Brain microvascular endothelial cell (primary cell): ENCODE measurements at regions not wholly inside any gene's neighbourhood (a gene's known extent, or its start where the extent isn't known, plus 50 kb on each side); places are given as distances from the start of the nearest gene placed in this dataset.

Experiments
- DNase-seq: peaks from one replicate; pipeline ENCODE4 v3.0.0-alpha.2; 2020
- H3K27ac ChIP-seq: fragments of 250-450 bp; sonication (Bioruptor Pico); 2 replicates; pipeline ENCODE4 v1.5.1; 2020; ENCODE audit warnings: mild to moderate bottlenecking, moderate library complexity
- H3K27me3 ChIP-seq: fragments of 250-450 bp; sonication (Bioruptor Pico); replicated peaks from 2 replicates; pipeline ENCODE4 v1.5.1; 2020; ENCODE audit warnings: mild to moderate bottlenecking
- H3K36me3 ChIP-seq: fragments of 250-450 bp; sonication (Bioruptor Pico); replicated peaks from 2 replicates; pipeline ENCODE4 v1.5.1; 2020; ENCODE audit warnings: mild to moderate bottlenecking
- H3K4me3 ChIP-seq: 2 replicates; pipeline ENCODE4 v1.5.1; 2011; ENCODE audit warnings: low read depth, mild to moderate bottlenecking, control low read depth, low read length, moderate library complexity
- in situ Hi-C: cut with HindIII; loops from 2 replicates; pipeline ENCODE4 v1.10.0; 2017; ENCODE audit warnings: low sequenced_read_pairs, low pct_ligation_motif_present
- TF ChIP-seq, protein P1 (sequence below): IDR thresholded peaks from 2 replicates; pipeline ENCODE4 v1.5.1; 2011; ENCODE audit warnings: low read depth, mild to moderate bottlenecking, moderate library complexity, low read length, control low read depth, inconsistent platforms; ENCODE audit errors: missing control alignments

DNA sequence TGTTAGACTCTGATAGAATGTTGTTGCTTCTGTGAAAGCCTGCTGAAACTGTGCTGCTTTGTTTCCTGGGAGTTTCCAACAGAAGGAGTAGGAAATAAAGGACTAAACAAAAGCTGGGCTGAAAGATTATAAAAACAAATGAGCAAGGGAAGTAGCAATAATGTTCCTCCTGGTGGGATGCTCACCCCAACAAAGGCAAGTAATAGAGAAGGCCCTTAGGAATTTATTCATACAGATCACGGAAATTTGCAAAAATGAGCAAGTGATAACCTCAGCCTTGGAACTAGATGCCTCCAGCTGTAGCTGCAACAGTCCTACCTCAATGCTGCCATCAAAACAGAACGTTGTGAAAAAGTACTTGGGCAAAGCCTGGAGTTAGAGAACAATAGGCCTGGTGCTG is 1248.0 kb upstream of the C9orf72 start:
- TF ChIP-seq, protein P1, sequence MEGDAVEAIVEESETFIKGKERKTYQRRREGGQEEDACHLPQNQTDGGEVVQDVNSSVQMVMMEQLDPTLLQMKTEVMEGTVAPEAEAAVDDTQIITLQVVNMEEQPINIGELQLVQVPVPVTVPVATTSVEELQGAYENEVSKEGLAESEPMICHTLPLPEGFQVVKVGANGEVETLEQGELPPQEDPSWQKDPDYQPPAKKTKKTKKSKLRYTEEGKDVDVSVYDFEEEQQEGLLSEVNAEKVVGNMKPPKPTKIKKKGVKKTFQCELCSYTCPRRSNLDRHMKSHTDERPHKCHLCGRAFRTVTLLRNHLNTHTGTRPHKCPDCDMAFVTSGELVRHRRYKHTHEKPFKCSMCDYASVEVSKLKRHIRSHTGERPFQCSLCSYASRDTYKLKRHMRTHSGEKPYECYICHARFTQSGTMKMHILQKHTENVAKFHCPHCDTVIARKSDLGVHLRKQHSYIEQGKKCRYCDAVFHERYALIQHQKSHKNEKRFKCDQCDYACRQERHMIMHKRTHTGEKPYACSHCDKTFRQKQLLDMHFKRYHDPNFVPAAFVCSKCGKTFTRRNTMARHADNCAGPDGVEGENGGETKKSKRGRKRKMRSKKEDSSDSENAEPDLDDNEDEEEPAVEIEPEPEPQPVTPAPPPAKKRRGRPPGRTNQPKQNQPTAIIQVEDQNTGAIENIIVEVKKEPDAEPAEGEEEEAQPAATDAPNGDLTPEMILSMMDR: no peak
- in situ Hi-C loops: no loop called here

DNA sequence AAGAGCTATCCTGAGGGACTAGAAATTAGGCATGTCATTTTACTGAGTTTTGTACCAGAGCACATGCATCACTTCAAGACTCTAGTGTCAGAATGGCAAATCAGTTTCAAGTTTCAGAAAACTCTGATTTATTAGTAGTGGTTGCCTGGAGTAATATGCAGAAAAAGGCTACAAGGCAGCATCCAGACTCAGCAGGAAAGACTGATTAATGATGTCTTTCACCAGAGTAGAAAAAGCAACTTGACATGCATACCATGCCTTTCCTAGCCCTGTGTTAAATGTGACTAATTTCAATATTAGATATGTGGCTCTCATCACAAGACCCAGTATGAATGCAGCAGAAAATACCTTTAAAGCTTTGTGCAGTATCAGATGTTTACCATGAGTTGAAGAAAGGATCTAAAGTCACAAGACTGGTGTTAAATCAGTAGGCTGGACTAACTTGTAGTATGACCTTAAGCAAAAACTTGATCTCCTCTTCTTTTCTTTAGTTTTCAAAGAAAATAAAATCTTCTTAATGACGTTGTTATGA is 1251.2 kb upstream of the C9orf72 start:
- Histone ChIP-seq H3K36me3 (no peaks in the 10 kb centered on the region), H3K27me3 (no peaks in the 10 kb centered on the region), H3K4me3 (no peak overlapping the region), H3K27ac (no peak overlapping the region)
- DNase-seq: no peak
- in situ Hi-C loops: no loop called here
- TF ChIP-seq, protein P1: no peak

More for the DNA sequence above, 1248.0 kb upstream of the C9orf72 start:
- no peaks in the 10 kb centered on the region for H3K27me3 ChIP-seq
- DNase-seq: no peak
- no peak overlapping the region for H3K27ac ChIP-seq
- no peaks in the 10 kb centered on the region for H3K36me3 ChIP-seq
- H3K4me3 ChIP-seq: no peak overlapping the region

DNA sequence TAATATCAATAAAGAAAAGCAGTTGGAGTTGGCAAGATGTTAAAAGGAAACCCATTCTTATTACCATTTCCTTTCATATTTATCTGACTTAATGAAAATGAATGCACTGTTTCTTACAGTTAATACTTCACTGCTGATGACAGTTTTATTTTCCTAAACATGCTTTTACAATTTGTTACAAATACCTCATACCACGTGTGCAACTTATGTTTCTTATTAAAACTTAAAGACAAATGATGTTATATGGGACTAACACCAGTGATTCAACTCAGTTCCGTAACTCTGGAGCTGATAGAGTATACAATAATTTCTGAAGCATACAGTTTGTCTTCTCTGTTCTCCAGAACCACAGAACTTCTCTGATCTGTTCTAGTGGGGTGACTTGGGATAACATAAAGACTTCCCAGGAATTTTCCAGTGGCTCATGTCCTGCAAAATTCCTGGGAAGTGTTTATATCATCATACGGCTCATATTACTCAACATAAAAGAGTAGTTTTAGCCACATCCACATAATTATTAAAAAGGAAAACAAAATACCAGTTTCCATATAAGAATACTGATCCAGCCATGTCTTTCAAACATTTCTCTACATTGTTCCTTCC is 1259.0 kb upstream of the C9orf72 start:
- Histone ChIP-seq H3K27ac (no peak overlapping the region), H3K36me3 (no peaks in the 10 kb centered on the region), H3K27me3 (no peaks in the 10 kb centered on the region), H3K4me3 (no peak overlapping the region)
- TF ChIP-seq, protein P1: no peak
- DNase-seq: no peak
- in situ Hi-C loops: no loop called here

DNA sequence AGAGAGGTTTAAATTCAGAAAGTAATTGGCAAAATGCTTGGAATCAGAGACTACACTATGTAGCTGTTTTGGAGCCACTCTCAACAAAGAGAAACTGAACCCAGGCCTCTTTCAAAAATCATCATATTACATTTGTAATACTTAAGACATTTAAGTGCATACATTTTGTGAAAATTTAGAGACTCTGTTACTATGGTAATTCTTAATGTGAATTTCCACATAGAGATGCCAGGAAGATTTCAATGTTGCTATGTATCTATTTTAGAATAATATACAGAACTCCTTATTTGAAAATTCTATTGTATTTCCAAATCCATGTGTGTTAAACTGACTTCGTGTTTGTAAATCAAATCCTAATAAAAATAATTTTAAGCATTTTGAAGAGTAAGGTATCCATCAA is 1260.9 kb upstream of the C9orf72 start:
- in situ Hi-C loops: no loop called here
- Histone ChIP-seq H3K36me3 (no peaks in the 10 kb centered on the region), H3K27ac (no peak overlapping the region), H3K4me3 (no peak overlapping the region), H3K27me3 (no peaks in the 10 kb centered on the region)
- TF ChIP-seq, protein P1: no peak
- no peak for DNase-seq

DNA sequence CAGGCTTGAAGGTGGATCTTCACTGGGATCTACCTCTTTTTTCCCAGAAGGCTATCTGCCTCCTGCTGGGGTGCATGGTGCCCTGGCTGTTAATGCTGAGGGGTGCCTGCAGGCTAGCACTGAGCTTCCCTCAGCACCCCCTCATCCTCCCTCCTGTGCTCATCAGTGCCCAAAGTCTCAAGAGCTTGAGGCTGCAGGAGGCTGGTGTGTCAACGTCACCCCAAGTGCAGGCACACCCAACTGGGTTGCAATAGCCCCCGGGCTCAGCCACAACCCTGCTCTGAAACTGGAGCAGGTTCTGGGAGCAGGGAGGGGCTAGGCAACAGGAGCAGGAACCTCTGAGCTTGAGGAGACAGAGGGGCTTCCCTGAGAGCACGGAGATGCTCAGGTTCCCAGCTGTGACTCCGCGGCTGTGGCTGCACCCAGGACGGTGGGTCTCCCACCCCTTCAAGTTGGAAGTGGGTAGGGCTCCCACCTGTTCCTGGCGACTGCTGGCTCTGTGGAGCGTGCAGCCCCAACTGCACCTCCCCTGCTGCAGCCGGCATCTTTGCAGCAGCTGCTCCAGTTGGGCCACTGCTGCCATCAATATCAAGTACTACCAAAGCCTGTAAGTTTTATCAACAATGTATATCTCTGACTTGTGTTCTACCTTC is 1266.6 kb upstream of the C9orf72 start:
- Histone ChIP-seq H3K36me3 (no peaks in the 10 kb centered on the region), H3K27me3 (no peaks in the 10 kb centered on the region), H3K27ac (no peak overlapping the region), H3K4me3 (no peak overlapping the region)
- TF ChIP-seq, protein P1: no peak
- no peak for DNase-seq
- in situ Hi-C loops: no loop called here
